ENCODE measurements at regions not wholly inside any gene's neighbourhood (a gene's known extent, or its start where the extent isn't known, plus 50 kb on each side); places are given as distances from the start of the nearest gene placed in this dataset.

- POLR2A ChIA-PET (ENCODE audit: unreplicated experiment) = no interaction called here
- Histone ChIP-seq H3K36me3 (ENCODE audit: low read depth) (no peaks in the 10 kb centered on the region), H4K20me1 (ENCODE audit: insufficient read depth) (no peaks in the 10 kb centered on the region), H2AFZ (no peak overlapping the region), H3K9me2 (ENCODE audit: insufficient read depth) (no peaks in the 10 kb centered on the region), H3K4me2 (no peak overlapping the region), H3K4me1 (replicated peaks; ENCODE audit: insufficient read depth) (no peaks in the 10 kb centered on the region), H3K27me3 (ENCODE audit: insufficient read depth, low read depth) (no peaks in the 10 kb centered on the region), H3F3A (ENCODE audit: insufficient read depth, low read depth) (no peaks in the 10 kb centered on the region), H3K4me3 (no peak overlapping the region), H3K27ac (no peak overlapping the region), H3K79me2 (ENCODE audit: low read depth) (no peaks in the 10 kb centered on the region), H3K9me3 (ENCODE audit: insufficient read depth, low read depth) (no peaks in the 10 kb centered on the region)
- CTCF ChIA-PET = no interaction called here
- no TSS peak for BruUV-seq (replicated peaks)
- no peak for TF ChIP-seq EZH2 (IDR thresholded peaks at IDR 0.05; ENCODE audit: low read depth)
- no peak for TF ChIP-seq CTCF (conservative IDR thresholded peaks at IDR 0.05)
- no peak for DNase-seq
- intact Hi-C loops (cut with micrococcal nuclease; ENCODE audit: unreplicated experiment) = no loop called here
These were observed 619.1 kb upstream of the SOX9 start for GRCh38 chr17:71501711-71502110.

DNA sequence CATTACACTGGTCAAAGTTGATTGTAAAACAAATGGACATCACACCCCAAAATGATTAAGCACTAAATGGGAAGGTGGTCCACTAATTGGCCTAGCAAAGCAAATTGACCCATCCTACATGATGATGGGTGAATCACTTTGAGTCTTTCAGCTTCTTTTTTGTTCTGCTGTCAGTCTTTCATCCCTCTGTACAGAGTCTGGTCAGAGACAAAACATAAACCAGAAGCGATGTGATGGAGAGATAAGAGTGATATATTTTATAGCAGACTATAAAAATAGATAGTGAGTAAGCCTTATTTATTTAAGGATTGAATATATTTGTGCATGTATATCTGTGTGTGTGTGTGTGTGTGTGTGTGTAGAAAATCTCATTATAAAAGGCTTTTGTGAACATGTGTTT is 618.4 kb upstream of the SOX9 start:
- Histone ChIP-seq H3K79me2 (ENCODE audit: low read depth) (no peaks in the 10 kb centered on the region), H3K4me2 (no peak overlapping the region), H4K20me1 (ENCODE audit: insufficient read depth) (no peaks in the 10 kb centered on the region), H3K27ac (no peak overlapping the region), H3K9me3 (ENCODE audit: insufficient read depth, low read depth) (no peaks in the 10 kb centered on the region), H3K4me3 (no peak overlapping the region), H3K4me1 (replicated peaks; ENCODE audit: insufficient read depth) (no peaks in the 10 kb centered on the region), H3K27me3 (ENCODE audit: insufficient read depth, low read depth) (no peaks in the 10 kb centered on the region), H2AFZ (no peak overlapping the region), H3K9me2 (ENCODE audit: insufficient read depth) (no peaks in the 10 kb centered on the region), H3F3A (ENCODE audit: insufficient read depth, low read depth) (no peaks in the 10 kb centered on the region), H3K36me3 (ENCODE audit: low read depth) (no peaks in the 10 kb centered on the region)
- BruUV-seq (replicated peaks) = no TSS peak
- POLR2A ChIA-PET (ENCODE audit: unreplicated experiment) = no interaction called here
- CTCF ChIA-PET = no interaction called here
- intact Hi-C loops (cut with micrococcal nuclease; ENCODE audit: unreplicated experiment) = no loop called here
- TF ChIP-seq CTCF (conservative IDR thresholded peaks at IDR 0.05) (no peak), EZH2 (IDR thresholded peaks at IDR 0.05; ENCODE audit: low read depth) (no peak)
- DNase-seq = no peak

- Histone ChIP-seq H2AFZ (no peak overlapping the region), H3K27ac (no peak overlapping the region), H3K9me2 (ENCODE audit: insufficient read depth) (no peaks in the 10 kb centered on the region), H3K27me3 (ENCODE audit: insufficient read depth, low read depth) (no peaks in the 10 kb centered on the region), H3K4me2 (no peak overlapping the region), H4K20me1 (ENCODE audit: insufficient read depth) (no peaks in the 10 kb centered on the region), H3F3A (ENCODE audit: insufficient read depth, low read depth) (no peaks in the 10 kb centered on the region), H3K4me1 (replicated peaks; ENCODE audit: insufficient read depth) (no peaks in the 10 kb centered on the region), H3K4me3 (no peak overlapping the region), H3K36me3 (ENCODE audit: low read depth) (no peaks in the 10 kb centered on the region), H3K79me2 (ENCODE audit: low read depth) (no peaks in the 10 kb centered on the region), H3K9me3 (ENCODE audit: insufficient read depth, low read depth) (no peaks in the 10 kb centered on the region)
- ChIA-PET POLR2A (ENCODE audit: unreplicated experiment) (no interaction called here), CTCF (interaction anchor here (0.6 kb wide), 1 partner anchor 14 kb away, joined by 3 read pairs; no protein-coding TSS in a partner anchor)
- no TSS peak for BruUV-seq (replicated peaks)
- intact Hi-C loops (cut with micrococcal nuclease; ENCODE audit: unreplicated experiment) = no loop called here
- no peak for TF ChIP-seq CTCF (conservative IDR thresholded peaks at IDR 0.05)
- no peak for TF ChIP-seq EZH2 (IDR thresholded peaks at IDR 0.05; ENCODE audit: low read depth)
- DNase-seq = no peak
These were observed 616.9 kb upstream of the SOX9 start for GRCh38 chr17:71503710-71504465.

Measured in PC-9 (cell line).